ENCODE measurements at regions not wholly inside any gene's neighbourhood (a gene's known extent, or its start where the extent isn't known, plus 50 kb on each side); places are given as distances from the start of the nearest gene placed in this dataset.

DNA sequence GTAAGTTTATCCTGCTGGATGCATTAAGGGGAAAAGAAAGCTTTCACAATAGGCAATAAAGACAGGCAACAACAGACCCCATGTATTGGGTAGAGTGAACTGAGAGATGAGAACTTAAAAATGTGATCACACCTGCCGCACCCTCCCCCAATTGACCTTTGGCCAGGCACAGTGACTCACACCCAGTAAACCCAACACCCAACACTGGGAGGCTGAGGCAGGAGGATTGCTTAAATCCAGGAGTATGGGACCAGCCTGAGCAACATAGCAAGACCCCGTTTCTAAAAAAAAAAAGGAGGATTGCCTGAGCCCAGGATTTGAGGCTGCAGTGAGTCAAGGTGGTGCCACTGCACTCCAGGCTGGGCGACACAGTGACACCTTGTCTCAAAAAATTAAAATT is 86.9 kb downstream of the MPP7 start:
- no peak for DNase-seq (ENCODE audit: low spot score in 2 of 2)
- Mint-ChIP-seq H3K27ac (ENCODE audit: low read depth) (no peak overlapping the region), H3K9me3 (no peaks in the 10 kb centered on the region), H3K4me1 (peaks cover 42% of the 10 kb centered on the region), H3K36me3 (ENCODE audit: insufficient read depth) (no peaks in the 10 kb centered on the region), H3K4me3 (no peak overlapping the region), H3K27me3 (no peaks in the 10 kb centered on the region)
- no peak for ATAC-seq (replicated peaks; ENCODE audit: extremely low read depth, poor library complexity, severe bottlenecking)

DNA sequence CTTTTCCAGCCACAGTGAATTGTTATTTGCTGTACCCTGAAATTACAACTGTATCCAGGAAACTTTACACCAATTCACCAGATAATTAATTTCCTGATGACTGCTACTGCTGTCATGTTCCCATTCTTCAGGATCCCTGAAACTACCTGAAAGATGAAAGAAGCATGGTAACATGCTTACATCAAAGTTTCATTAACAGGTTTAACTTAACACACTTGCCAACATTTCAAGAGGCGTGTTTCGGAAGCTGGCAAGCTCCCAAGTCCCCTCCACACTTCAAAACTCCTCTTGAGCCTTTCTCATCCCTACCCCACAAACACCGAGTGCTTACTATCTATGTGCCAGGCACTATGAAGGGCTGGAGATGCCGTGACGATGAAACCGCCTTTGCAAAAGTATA is 88.6 kb downstream of the MPP7 start:
- DNase-seq (ENCODE audit: low spot score in 2 of 2) (no peak), ATAC-seq (replicated peaks; ENCODE audit: extremely low read depth, poor library complexity, severe bottlenecking) (no peak)
- H3K36me3 Mint-ChIP-seq (ENCODE audit: insufficient read depth), result no peaks in the 10 kb centered on the region
- H3K9me3 Mint-ChIP-seq, result no peaks in the 10 kb centered on the region
- H3K27ac Mint-ChIP-seq (ENCODE audit: low read depth), result no peak overlapping the region
- peaks cover 35% of the 10 kb centered on the region for H3K4me1 Mint-ChIP-seq
- H3K27me3 Mint-ChIP-seq, result no peaks in the 10 kb centered on the region
- H3K4me3 Mint-ChIP-seq, result no peak overlapping the region

DNA sequence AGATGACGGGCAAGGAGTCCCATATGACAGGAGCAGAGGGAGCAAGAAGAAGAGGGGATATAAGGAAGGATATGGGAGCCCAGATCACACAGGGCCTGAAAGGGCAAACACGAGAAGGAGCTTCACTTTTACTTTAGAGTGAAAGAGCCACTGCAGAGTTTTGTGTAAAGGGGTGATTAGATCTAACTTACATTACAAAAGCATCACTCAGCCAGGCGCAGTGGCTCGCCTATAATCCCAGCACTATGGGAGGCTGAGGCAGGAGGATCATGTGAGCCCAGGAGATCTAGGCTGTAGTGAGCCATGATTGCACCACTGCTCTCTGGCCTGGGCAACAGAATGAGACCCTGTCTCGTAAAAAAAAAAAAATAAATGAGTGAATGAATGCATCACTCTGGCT is 91.1 kb downstream of the MPP7 start:
- no peak for ATAC-seq (replicated peaks; ENCODE audit: extremely low read depth, poor library complexity, severe bottlenecking)
- no peaks in the 10 kb centered on the region for H3K9me3 Mint-ChIP-seq
- no peaks in the 10 kb centered on the region for H3K27me3 Mint-ChIP-seq
- H3K4me3 Mint-ChIP-seq, result no peak overlapping the region
- DNase-seq (ENCODE audit: low spot score in 2 of 2), result no peak
- H3K36me3 Mint-ChIP-seq (ENCODE audit: insufficient read depth), result no peaks in the 10 kb centered on the region
- H3K4me1 Mint-ChIP-seq, result peaks cover 25% of the 10 kb centered on the region
- H3K27ac Mint-ChIP-seq (ENCODE audit: low read depth), result no peak overlapping the region

DNA sequence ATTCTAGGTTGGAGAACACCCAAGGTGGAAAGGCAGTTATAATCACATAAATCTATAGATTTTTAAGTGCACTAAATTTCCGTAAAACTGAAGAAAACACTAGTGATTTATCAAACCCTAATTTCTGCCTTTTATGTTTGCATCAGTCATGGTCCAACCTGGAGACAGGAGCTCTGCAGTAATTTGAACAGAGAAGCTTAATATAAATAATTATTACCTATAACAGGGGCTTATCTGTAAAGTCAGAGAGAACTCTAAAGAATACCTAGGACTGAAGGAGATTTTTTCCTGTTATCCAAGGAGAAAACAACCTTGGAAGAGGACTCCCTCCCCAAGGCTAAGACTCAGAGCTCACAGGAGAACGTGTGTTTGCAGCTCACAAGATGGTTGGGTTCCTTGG is 95.1 kb downstream of the MPP7 start:
- Mint-ChIP-seq H3K36me3 (ENCODE audit: insufficient read depth) (no peaks in the 10 kb centered on the region), H3K4me1 (peaks cover 18% of the 10 kb centered on the region), H3K27me3 (no peaks in the 10 kb centered on the region), H3K9me3 (no peaks in the 10 kb centered on the region), H3K4me3 (no peak overlapping the region), H3K27ac (ENCODE audit: low read depth) (no peak overlapping the region)
- ATAC-seq (replicated peaks; ENCODE audit: extremely low read depth, poor library complexity, severe bottlenecking), result no peak
- DNase-seq (ENCODE audit: low spot score in 2 of 2), result no peak

DNA sequence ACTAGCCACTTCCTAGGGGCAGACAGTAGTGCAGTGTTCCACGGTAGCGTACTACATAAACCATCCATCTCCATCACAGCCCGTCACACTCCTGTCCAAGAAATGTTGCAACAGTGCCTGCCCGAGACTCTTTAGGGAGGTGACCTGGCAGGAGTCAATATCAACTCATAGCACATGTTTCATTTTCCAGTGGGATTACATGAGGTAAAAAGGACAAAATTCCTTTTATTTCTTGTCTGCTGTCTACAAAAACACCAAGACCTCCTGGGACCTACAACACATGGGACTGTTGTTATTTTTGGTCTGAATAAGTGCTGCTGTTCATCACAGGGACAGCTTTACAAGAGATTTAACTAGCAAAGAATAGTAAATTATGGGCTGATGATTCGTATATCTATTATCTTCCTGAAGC is 99.9 kb downstream of the MPP7 start:
- Mint-ChIP-seq H3K36me3 (ENCODE audit: insufficient read depth) (peaks cover 5% of the 10 kb centered on the region), H3K4me1 (no peaks in the 10 kb centered on the region), H3K27me3 (no peaks in the 10 kb centered on the region), H3K4me3 (no peak overlapping the region), H3K9me3 (no peaks in the 10 kb centered on the region), H3K27ac (ENCODE audit: low read depth) (no peak overlapping the region)
- DNase-seq (ENCODE audit: low spot score in 2 of 2), result no peak
- no peak for ATAC-seq (replicated peaks; ENCODE audit: extremely low read depth, poor library complexity, severe bottlenecking)

DNA sequence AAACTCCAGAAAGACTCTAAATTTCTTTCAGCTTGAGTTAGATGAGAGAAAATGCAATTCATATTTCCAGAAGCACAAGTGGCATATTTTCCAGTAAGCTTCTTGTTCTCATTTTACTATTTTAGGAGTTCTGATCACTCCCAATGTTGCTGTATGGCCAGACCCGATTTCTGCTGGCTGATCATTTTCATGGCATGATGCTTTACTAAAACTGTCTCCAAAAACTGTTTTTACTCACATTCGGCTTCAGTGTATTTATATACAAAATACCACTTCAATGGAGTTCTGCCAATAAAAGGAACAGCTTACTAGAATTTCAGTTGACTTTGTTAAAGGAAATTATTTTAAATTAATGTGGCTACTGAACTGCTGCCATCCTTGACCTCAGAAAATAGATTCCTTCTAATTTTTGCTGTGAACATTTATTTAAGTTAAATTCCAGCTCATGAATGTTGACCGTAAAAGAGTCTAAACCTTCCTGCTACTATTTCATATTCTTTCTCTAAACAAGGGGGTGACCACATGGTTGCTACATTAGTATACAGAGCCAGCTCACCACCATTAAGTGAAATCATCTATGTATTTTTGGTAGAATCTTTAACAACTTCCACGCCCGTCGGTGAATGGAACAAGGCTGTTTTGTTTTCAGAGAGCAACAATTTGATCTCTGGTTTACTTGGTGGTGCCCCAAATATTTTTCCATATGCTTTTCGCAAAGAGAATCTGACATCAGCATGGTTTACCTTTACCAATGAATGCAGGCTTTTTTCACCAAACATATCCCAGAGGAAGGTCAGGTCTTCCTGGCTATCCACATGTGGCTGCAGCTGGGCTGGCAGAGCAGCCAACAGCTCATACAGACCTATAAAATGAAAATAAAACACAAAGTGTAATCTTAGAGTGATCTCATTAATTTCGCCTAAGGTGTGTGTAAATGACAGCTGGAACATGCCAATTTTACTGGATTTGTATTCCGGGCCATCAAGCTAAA is 101.2 kb downstream of the MPP7 start:
- DNase-seq (ENCODE audit: low spot score in 2 of 2), result no peak
- no peaks in the 10 kb centered on the region for H3K9me3 Mint-ChIP-seq
- peaks cover 9% of the 10 kb centered on the region for H3K36me3 Mint-ChIP-seq (ENCODE audit: insufficient read depth)
- no peak overlapping the region for H3K4me3 Mint-ChIP-seq
- H3K27me3 Mint-ChIP-seq, result no peaks in the 10 kb centered on the region
- H3K4me1 Mint-ChIP-seq, result no peaks in the 10 kb centered on the region
- ATAC-seq (replicated peaks; ENCODE audit: extremely low read depth, poor library complexity, severe bottlenecking), result no peak
- no peak overlapping the region for H3K27ac Mint-ChIP-seq (ENCODE audit: low read depth)

DNA sequence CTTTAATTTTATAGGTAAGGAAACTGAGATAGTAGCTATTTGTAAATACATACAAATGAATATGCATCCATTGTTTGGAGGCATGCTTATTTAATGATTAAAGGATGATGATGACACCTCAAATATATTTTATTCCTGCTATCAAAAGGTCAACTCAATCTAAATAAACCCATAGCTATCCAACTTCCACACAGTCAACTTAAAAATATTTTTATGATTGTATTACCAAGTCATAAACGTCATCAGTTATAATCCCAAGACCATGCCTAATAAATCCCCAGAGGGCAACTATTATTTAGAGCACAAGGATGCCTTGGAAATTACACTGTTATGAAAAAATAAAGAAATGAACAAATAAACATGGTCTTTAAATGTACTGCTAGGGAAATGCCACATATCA is 102.1 kb downstream of the MPP7 start:
- no peaks in the 10 kb centered on the region for H3K9me3 Mint-ChIP-seq
- H3K27me3 Mint-ChIP-seq, result no peaks in the 10 kb centered on the region
- ATAC-seq (replicated peaks; ENCODE audit: extremely low read depth, poor library complexity, severe bottlenecking) (no peak), DNase-seq (ENCODE audit: low spot score in 2 of 2) (no peak)
- no peak overlapping the region for H3K4me3 Mint-ChIP-seq
- H3K4me1 Mint-ChIP-seq, result no peaks in the 10 kb centered on the region
- H3K27ac Mint-ChIP-seq (ENCODE audit: low read depth), result no peak overlapping the region
- H3K36me3 Mint-ChIP-seq (ENCODE audit: insufficient read depth), result peaks cover 9% of the 10 kb centered on the region

DNA sequence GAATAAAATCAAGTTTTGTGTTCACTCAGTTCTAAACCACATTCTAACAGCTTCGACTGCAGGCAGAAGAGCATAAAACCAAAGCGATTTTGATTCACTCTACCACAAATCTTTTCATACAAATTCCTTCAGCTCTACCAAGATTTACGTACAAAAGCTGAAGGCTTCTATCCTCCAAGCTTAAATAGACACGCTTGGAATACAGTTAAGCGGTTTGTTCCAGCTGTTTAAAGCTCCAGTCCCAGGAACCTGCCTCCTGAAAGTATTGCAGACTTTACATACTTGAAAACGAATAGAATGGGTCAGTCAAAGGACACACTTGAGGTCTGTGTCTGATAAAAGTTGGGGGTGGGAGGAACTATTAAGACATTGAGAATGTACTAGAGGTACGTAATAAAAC is 102.9 kb downstream of the MPP7 start:
- Mint-ChIP-seq H3K27me3 (no peaks in the 10 kb centered on the region), H3K4me1 (no peaks in the 10 kb centered on the region), H3K36me3 (ENCODE audit: insufficient read depth) (peaks cover 9% of the 10 kb centered on the region), H3K9me3 (no peaks in the 10 kb centered on the region), H3K4me3 (no peak overlapping the region), H3K27ac (ENCODE audit: low read depth) (no peak overlapping the region)
- no peak for ATAC-seq (replicated peaks; ENCODE audit: extremely low read depth, poor library complexity, severe bottlenecking)
- DNase-seq (ENCODE audit: low spot score in 2 of 2), result no peak

DNA sequence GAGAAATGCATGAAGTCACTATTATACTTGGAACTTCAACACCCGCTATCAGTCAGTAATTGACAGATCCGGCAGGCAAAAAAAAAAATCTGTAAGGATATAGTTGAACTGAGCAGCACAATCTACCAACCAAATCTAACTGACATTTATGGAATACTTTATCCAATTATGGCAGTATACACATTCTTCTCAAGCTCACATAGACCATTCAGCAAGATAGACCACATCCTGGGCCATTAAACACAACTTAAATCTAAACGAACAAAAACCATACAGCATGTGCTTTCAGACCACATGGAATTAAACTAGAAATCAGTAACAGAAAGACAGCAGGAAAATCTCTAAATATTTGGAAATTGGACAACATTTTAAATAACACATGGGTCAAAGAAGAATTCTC is 112.7 kb downstream of the MPP7 start:
- ATAC-seq (replicated peaks; ENCODE audit: extremely low read depth, poor library complexity, severe bottlenecking) (no peak), DNase-seq (ENCODE audit: low spot score in 2 of 2) (no peak)
- Mint-ChIP-seq H3K36me3 (ENCODE audit: insufficient read depth) (no peaks in the 10 kb centered on the region), H3K9me3 (no peaks in the 10 kb centered on the region), H3K4me1 (peaks cover 33% of the 10 kb centered on the region), H3K27ac (ENCODE audit: low read depth) (peak overlapping the region; percentile 44), H3K27me3 (no peaks in the 10 kb centered on the region), H3K4me3 (no peak overlapping the region)

DNA sequence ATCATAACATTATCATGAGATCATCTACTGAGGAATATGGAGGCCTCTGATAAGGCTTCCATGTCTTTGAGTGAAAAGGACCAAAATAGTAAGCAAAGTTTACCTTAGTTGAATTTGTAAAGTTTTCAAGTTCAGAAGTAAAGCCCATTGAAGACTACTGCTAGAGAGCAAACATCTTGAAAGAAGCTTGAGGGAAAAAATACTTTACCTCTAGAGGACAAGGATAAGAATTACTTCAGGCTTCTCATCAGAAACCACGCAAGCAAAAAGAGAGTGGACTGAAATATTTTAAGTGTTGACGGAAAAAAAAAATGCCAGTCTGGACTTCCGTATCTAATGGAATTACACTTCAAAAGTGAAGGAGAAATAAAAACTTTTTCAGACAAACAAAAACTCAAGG is 114.3 kb downstream of the MPP7 start:
- Mint-ChIP-seq H3K4me3 (no peak overlapping the region), H3K4me1 (peaks cover 33% of the 10 kb centered on the region), H3K36me3 (ENCODE audit: insufficient read depth) (peaks cover 2% of the 10 kb centered on the region), H3K9me3 (no peaks in the 10 kb centered on the region), H3K27me3 (no peaks in the 10 kb centered on the region), H3K27ac (ENCODE audit: low read depth) (no peak overlapping the region)
- no peak for ATAC-seq (replicated peaks; ENCODE audit: extremely low read depth, poor library complexity, severe bottlenecking)
- DNase-seq (ENCODE audit: low spot score in 2 of 2), result no peak

DNA sequence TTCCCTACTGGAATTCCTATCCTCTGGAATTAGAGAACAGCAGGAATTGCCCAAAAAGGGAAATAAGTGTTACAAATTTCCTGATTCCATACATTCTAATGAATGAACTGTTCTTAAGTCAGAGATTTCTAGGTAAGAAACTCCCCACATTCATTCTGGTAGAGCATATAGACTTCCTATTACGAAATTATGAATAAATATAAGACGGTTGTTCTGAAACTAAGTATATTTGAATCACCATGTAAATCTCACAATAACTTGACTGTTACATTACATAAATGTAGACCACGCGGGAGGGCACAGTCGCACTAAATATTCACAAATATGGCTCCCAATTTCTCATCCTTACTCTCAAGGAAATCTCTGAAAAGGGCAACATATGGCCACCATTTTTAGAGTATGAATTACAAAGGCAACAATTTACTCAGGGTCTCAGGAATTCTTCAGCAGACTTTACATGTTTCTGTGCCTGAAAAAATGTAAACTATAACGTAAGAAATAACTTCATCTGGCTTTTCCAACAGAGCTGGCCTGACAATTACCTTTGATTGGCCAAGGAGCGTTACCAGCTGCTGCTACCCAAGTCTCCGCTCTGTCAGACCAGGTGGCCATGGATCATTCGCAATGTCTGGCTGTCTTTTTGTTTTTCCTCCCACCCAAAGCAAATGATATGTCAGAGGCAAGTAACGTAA is 115.8 kb downstream of the MPP7 start:
- Mint-ChIP-seq H3K4me1 (peaks cover 24% of the 10 kb centered on the region), H3K9me3 (no peaks in the 10 kb centered on the region), H3K27me3 (no peaks in the 10 kb centered on the region), H3K4me3 (no peak overlapping the region), H3K36me3 (ENCODE audit: insufficient read depth) (peaks cover 2% of the 10 kb centered on the region), H3K27ac (ENCODE audit: low read depth) (no peak overlapping the region)
- ATAC-seq (replicated peaks; ENCODE audit: extremely low read depth, poor library complexity, severe bottlenecking) (no peak), DNase-seq (ENCODE audit: low spot score in 2 of 2) (no peak)

DNA sequence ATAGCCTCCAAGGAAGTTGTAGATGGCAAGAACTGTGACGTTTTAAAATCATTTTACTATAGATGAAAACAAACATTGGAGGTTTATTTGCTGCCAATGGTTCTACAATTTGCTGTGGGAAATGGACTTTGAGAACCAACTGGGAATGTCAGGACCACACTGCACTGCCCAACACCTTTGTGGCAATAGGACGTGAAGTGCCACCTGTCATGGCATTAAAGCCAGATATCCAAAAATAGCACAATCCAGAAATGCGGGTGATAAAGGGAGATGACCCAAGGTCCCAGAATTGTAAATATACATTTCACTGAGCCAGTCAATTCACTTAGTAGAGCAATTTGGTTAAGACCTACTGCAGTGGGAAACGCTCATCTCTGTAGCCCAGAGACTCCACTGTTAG is 116.4 kb downstream of the MPP7 start:
- no peak overlapping the region for H3K27ac Mint-ChIP-seq (ENCODE audit: low read depth)
- ATAC-seq (replicated peaks; ENCODE audit: extremely low read depth, poor library complexity, severe bottlenecking), result no peak
- no peak for DNase-seq (ENCODE audit: low spot score in 2 of 2)
- peaks cover 20% of the 10 kb centered on the region for H3K4me1 Mint-ChIP-seq
- H3K9me3 Mint-ChIP-seq, result no peaks in the 10 kb centered on the region
- no peaks in the 10 kb centered on the region for H3K27me3 Mint-ChIP-seq
- no peak overlapping the region for H3K4me3 Mint-ChIP-seq
- H3K36me3 Mint-ChIP-seq (ENCODE audit: insufficient read depth), result peaks cover 2% of the 10 kb centered on the region

DNA sequence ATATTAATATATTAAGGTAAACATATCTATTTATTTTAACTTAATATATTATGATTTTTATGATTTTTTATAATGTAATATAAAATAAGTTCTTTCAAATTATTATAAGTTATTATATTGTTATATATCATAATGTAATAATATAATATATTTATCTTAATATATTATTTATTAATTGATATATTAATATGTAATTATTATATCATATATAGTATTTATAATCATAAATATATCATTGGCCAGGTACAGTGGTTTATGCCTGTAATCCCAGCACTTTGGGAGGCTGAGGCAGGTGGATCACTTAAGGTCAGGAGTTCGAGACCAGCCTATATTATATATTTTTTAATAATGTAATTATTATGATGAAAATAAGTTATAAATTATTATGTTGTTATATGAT is 118.1 kb downstream of the MPP7 start:
- Mint-ChIP-seq H3K27ac (ENCODE audit: low read depth) (no peak overlapping the region), H3K9me3 (no peaks in the 10 kb centered on the region), H3K36me3 (ENCODE audit: insufficient read depth) (peaks cover 2% of the 10 kb centered on the region), H3K4me3 (no peak overlapping the region), H3K27me3 (no peaks in the 10 kb centered on the region), H3K4me1 (peaks cover 4% of the 10 kb centered on the region)
- DNase-seq (ENCODE audit: low spot score in 2 of 2), result no peak
- no peak for ATAC-seq (replicated peaks; ENCODE audit: extremely low read depth, poor library complexity, severe bottlenecking)
